ENCODE measurements at regions not wholly inside any gene's neighbourhood (a gene's known extent, or its start where the extent isn't known, plus 50 kb on each side); places are given as distances from the start of the nearest gene placed in this dataset.

DNA sequence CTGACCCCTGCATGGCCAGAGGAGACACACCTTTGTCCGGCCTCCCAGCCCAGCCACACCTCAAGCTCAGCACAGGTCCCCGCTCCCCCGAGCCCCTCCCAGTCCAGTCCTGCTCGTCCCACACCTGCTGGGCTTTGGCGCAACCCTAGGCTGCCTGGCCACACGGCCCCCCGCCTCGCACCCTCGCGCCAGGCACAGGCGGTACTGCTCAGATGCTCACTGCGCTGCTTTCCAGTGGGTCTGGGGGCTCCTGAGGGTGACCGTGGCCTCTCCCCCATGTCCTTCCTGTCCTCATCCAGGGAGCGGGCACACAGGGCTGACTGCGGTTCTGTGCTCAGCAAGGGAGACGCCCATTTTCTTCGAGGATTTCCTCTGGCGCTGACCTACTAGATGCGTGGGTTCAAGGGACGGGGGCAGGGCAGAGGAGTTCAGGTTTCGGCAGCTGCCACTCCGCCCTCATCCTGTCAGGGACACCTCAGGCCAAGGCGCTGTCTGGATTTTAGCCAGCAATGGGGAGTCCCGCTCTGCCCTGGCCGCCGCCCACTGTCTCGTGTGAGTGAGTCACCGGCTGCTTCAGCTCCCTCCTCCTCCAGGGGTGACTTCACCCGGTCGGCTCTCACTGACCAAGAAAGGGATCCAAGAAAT, 118.0 kb upstream of the ZNF469 start (continued):
- TF ChIP-seq ZNF695 (CRISPR knock-in tag; IDR thresholded peaks at IDR 0.05): no peak
- no peak for TF ChIP-seq SUPT5H (IDR thresholded peaks at IDR 0.05)
- TF ChIP-seq SMAD3 (CRISPR knock-in tag; conservative IDR thresholded peaks at IDR 0.05): no peak
- TF ChIP-seq YBX1 (IDR thresholded peaks at IDR 0.05): no peak
- no peak for TF ChIP-seq IRF2 (CRISPR knock-in tag; IDR thresholded peaks at IDR 0.05)
- no peak for TF ChIP-seq SIX5 (IDR thresholded peaks at IDR 0.05; ENCODE audit: borderline replicate concordance in 1 of 2, insufficient read depth in 1 of 2, low read depth in 1 of 2, low read length in 2 of 2)
- TF ChIP-seq, protein P1, sequence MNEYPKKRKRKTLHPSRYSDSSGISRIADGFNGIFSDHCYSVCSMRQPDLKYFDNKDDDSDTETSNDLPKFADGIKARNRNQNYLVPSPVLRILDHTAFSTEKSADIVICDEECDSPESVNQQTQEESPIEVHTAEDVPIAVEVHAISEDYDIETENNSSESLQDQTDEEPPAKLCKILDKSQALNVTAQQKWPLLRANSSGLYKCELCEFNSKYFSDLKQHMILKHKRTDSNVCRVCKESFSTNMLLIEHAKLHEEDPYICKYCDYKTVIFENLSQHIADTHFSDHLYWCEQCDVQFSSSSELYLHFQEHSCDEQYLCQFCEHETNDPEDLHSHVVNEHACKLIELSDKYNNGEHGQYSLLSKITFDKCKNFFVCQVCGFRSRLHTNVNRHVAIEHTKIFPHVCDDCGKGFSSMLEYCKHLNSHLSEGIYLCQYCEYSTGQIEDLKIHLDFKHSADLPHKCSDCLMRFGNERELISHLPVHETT (CRISPR knock-in tag; conservative IDR thresholded peaks at IDR 0.05 in 1 of 2, IDR thresholded peaks at IDR 0.05 in 1 of 2): peak in 1 of 2 experiments; percentile 48; a peak in 1 of 4 replicates
- peak; percentile 51 for TF ChIP-seq PBX2 (CRISPR knock-in tag; IDR thresholded peaks at IDR 0.05; ENCODE audit: low read depth)
- TF ChIP-seq PBX2 (tag; conservative IDR thresholded peaks at IDR 0.05; ENCODE audit: low read depth): peak; percentile 66
- no peak for TF ChIP-seq TCF7 (IDR thresholded peaks at IDR 0.05; ENCODE audit: borderline replicate concordance)
- peak; percentile 32 for TF ChIP-seq FOS (IDR thresholded peaks at IDR 0.05; ENCODE audit: extremely low read depth, insufficient read length)
- TF ChIP-seq ETV6 (IDR thresholded peaks at IDR 0.05; ENCODE audit: borderline replicate concordance in 1 of 2, low read depth in 2 of 2, low read length in 1 of 2): no peak
- TF ChIP-seq ETV6 (CRISPR knock-in tag; IDR thresholded peaks at IDR 0.05; ENCODE audit: borderline replicate concordance): no peak
- no peak for TF ChIP-seq ZNF134 (CRISPR knock-in tag; conservative IDR thresholded peaks at IDR 0.05)
- TF ChIP-seq E2F4 (CRISPR knock-in tag; IDR thresholded peaks at IDR 0.05; ENCODE audit: low read depth): no peak
- peak; percentile 73 for TF ChIP-seq ZNF175 (CRISPR knock-in tag; IDR thresholded peaks at IDR 0.05; ENCODE audit: low read depth)
- TF ChIP-seq DLX4 (CRISPR knock-in tag; IDR thresholded peaks at IDR 0.05): no peak
- TF ChIP-seq ZNF408 (CRISPR knock-in tag; IDR thresholded peaks at IDR 0.05; ENCODE audit: low read depth): no peak
- TF ChIP-seq C11orf30 (IDR thresholded peaks at IDR 0.05; ENCODE audit: low read depth): no peak
- TF ChIP-seq KDM5B (IDR thresholded peaks at IDR 0.05; ENCODE audit: insufficient replicate concordance, low read depth, low read length): no peak
- TF ChIP-seq MYBL2 (IDR thresholded peaks at IDR 0.05; ENCODE audit: low read depth): no peak
- no peak for TF ChIP-seq MYBL2 (CRISPR knock-in tag; IDR thresholded peaks at IDR 0.05; ENCODE audit: borderline replicate concordance)
- no peak for TF ChIP-seq STAT5A (IDR thresholded peaks at IDR 0.05; ENCODE audit: borderline replicate concordance, low read length)
- TF ChIP-seq XRCC5 (IDR thresholded peaks at IDR 0.05; ENCODE audit: low read depth, low read length): 0 out of 2 replicates have a peak, but pooled peaks have one; percentile 17

Measured in K562 (cell line).